NCI-H1092 treated with DMSO at 0.1 percent for 48 hours (cell line): ENCODE measurements at regions not wholly inside any gene's neighbourhood (a gene's known extent, or its start where the extent isn't known, plus 50 kb on each side); places are given as distances from the start of the nearest gene placed in this dataset.
"Not testable (repeated sequence)": the region's sequence is repeated elsewhere in the genome, so short reads cannot be mapped to it uniquely, and the experiment has no call there.

Experiments used
- DNase-seq: peaks from one replicate; lab custom pipeline; 2025; lab: John Stamatoyannopoulos, UW

DNA sequence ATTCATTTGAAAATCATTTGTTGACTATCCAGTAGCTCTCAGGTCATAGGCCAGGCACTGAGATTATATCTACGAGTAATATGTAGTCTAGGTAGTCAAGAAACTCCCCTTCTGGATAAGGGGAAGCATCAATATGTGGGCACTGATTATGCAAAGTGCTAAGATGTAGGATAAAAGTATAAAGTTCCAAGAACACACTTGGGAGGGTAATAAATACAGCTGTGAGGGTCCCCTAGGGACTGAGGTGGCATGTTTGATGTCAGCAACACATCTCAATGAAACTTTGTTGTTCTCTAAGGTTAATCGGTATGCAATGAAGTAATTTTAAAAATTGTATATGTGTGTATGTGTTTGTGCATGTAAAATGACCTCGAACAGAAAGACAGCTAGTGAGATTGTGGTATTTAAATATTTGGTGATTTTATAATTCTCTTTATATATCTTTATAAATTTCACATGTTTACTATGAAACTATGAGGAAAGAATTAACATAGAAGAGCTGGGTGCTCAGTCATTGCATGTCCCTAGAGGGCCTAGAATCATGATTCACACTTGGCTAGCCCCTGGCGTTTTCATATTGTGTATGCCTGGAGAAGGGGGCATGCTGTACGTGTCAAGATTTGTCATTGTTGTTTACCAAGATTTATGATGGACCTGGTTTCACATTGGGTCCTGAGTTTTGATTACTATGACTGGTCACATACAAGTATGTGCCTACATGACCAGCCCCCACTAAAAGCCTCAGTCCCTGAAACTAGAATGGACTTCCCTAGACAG is 140.1 kb upstream of the DUSP10 start:
- no peak for DNase-seq

GRCh38 chr1:221880182-221880581 is 138.3 kb upstream of the DUSP10 start:
- DNase-seq: no peak

- no peak for DNase-seq
Measured at GRCh38 chr1:221878134-221878533, 136.2 kb upstream of the DUSP10 start.

GRCh38 chr1:221877311-221877710 is 135.4 kb upstream of the DUSP10 start:
- DNase-seq: no peak

- DNase-seq: no peak
Measured at GRCh38 chr1:221875004-221875330, 133.1 kb upstream of the DUSP10 start.

- DNase-seq: no peak
Measured at GRCh38 chr1:221874285-221875003, 132.6 kb upstream of the DUSP10 start.

DNA sequence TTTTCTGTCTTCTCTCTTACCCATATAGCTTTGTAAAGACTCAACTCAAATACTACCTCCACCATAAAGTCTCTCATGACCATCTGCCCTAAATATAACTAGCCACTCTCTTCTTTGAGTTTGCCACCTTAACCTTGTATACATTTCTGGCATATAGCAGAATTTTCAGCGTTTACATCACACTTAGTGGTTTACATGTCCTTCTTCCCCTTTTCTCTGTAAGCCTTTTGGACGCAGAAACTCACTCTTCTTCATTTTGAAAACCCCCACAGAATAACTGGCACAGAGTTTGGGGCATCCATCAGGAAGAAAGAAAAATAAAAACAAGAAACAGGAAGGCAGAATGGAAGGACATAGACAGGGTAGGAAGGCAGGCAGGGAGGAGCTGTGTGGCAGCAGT is 131.8 kb upstream of the DUSP10 start:
- no peak for DNase-seq

- no peak for DNase-seq
Measured at GRCh38 chr1:221871056-221871455, 129.2 kb upstream of the DUSP10 start.

- no peak for DNase-seq
Measured at GRCh38 chr1:221869779-221870178, 127.9 kb upstream of the DUSP10 start.

- DNase-seq: no peak
Measured at GRCh38 chr1:221868593-221869303, 126.9 kb upstream of the DUSP10 start.

DNA sequence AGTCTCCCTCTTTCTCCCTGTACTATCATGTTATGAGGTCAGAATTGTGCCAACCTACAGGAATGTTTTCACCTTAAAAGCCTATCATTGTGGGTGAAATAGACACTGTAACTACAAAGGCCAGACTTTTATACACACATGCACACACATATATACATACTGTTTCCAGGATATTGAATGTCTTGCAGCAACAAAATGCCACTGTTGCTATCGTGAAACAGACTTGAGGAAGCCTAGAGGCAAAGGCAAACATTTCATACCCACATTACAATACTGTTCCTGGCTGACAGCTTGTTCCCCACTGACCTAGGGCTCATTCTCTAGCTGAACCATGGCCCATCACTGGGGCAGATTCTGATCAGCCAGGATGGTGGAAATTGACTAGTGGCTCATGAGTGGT is 125.1 kb upstream of the DUSP10 start:
- no peak for DNase-seq

GRCh38 chr1:221865808-221866207 is 123.9 kb upstream of the DUSP10 start:
- DNase-seq: no peak

DNA sequence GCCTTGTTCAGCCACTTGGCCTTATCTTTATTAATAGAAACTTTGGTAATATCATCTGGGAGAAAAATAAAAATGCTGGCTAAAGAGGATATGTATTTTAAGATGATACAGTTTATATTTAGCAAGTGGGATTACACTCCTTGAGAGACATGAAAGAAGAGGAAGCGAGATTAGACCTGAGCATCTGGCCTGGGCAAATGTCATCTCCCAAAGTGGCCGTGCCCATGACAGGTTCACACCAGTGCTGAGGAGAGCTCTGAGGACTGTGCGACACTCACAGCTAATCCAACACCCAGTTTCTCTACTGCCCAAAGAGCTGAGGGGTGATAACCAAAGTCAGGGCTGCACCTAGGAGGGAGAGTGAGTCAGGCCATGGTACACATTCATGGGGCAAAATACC is 121.7 kb upstream of the DUSP10 start:
- no peak for DNase-seq

DNA sequence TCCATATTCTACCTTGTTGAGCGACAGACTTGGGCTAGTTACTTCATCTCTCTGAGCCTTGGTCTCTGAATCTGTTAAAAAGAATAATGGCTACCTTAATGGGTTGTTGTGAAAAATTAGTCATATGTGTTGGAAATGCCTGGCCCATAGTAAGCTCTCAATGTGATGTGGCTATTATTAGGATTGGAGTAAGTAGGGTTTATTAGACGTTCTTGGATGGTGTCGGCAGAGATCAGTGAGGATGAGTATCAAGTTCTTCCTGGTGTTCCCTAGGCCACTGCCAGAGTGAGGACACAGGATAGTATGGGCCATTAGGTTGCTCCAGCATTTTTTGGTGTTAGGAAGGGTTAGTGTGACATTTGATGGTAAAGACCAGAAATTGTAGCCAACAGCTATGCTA is 121.1 kb upstream of the DUSP10 start:
- DNase-seq: no peak

DNA sequence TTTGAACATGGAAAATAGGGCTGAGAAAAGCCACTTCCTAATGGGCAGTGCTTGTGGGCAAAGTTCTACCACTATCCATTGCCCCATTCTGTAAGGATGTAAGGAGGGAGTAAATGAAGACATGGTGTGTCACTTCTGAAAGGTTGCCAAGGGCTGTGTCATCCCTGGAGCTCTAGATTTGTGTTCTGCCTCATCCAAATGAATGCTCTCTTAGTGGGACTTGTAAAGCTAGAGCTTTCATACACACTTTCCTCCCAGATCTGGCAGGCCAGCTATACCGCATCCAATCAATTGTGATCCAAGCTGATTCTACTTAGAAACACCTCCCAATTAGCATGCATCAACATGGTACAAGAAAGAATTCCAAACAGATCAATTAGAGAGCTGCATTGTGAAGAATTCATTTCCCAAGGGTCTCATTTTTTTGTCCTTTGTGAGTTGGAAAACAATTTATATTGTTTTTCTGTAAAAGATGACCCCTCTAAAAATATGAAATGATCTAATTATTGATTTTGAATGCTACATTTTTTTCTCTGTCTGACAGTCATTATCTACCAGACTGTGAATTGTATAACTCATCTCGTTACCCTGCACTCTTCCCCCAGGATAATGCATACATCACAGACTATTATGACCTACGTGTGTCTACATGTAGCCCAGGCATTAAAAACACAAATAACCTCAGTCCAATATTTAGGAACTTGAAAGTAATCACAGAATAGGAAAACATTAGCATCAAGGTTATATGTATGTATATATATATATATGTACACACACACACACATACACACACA is 117.1 kb upstream of the DUSP10 start:
- DNase-seq: no peak

- not testable (repeated sequence) for DNase-seq
Measured at GRCh38 chr1:221857094-221857444, 115.2 kb upstream of the DUSP10 start.

GRCh38 chr1:221856228-221857093 is 114.6 kb upstream of the DUSP10 start:
- DNase-seq: no peak

DNA sequence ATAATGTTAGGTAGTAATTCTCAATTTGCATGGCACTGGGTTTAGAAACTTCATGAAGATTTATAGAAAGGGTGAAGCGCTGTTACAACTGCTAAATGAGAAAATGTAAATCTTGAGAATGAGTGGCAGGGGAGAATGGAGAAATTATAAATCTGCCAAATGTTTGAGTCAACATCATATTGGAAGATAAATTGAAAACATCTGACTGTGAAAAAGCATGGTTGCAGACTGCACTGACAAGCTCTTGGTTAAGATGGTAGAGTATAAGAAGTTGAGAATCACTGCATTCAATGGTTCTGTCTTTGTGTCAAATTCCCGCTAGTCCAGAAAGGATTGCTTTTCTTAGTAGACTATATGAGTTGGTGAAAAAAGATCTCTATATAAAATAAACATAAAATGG is 113.3 kb upstream of the DUSP10 start:
- no peak for DNase-seq

DNA sequence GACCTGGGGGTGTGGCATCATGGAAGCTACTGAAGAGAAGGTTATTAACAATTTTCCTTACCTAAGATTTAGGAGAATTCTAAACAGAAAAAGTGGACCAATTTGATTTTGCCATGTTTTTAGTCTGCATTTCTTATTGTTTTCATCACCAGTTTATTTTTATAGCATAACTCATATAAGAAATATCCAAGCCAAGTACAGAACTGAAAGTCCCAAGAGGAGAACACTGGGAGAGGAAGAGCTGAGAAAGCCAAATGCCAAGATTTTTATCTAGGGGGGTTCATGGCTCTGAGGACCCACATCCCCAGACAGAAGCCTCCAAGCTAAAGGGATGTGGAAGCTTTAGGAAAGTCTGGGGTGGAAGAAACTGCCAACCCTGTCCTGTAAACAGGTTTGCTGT is 109.4 kb upstream of the DUSP10 start:
- no peak for DNase-seq

DNA sequence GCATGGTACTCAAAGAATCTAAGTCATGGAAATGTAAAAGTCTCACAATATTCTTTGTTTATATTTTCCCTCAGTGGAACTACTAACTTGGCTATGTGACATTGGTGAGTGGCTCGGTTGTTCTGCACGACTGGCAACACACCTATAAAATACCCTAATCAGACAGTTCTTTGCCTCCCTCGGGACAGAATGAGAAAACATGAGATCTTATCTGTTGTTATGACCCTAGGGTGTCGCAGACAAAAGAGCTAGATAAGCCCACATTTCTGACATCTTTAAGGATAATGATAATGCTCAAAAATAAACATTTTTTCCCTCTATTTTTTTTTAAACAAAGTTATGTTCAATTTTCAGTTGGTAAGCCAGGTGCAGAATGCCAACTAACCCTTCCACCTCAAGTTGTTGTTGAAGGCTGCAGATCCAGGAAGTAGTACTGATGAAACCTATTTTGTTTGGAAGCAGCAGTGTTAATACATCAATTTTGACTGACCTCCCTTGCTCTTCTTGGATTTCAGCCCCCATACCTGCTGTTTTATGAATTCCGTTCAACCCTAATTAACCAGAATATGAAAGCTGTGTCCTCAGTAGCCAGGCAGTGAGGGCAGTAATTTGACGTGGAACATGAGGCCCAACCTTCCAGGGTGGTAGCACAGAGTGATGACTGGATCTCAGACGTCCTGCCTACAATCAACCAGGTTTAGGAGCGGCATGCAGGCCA is 108.7 kb upstream of the DUSP10 start:
- DNase-seq: no peak

GRCh38 chr1:221849897-221850296 is 108.0 kb upstream of the DUSP10 start:
- DNase-seq: no peak
